Esophagus muscularis mucosa (tissue), 4 donors: ENCODE measurements at regions not wholly inside any gene's neighbourhood (a gene's known extent, or its start where the extent isn't known, plus 50 kb on each side); places are given as distances from the start of the nearest gene placed in this dataset.

Experiments
- EP300 ChIP-seq: sonication (generic); formaldehyde crosslinking; IDR thresholded peaks from one replicate; pipeline ENCODE4 v1.6.1; 2017; ENCODE audit warnings: antibody characterized with exemption
- POLR2A ChIP-seq: fragments of 450-650 bp; IDR thresholded peaks from one replicate; pipeline ENCODE4 v1.6.1; 2017; ENCODE audit warnings: antibody characterized with exemption, moderate library complexity, mild to moderate bottlenecking, low read depth
- POLR2AphosphoS5 ChIP-seq, 2 donors: sonication (generic); formaldehyde crosslinking; IDR thresholded peaks; one replicate each; pipeline ENCODE4 v1.6.1; 2017; ENCODE audit warnings: antibody characterized with exemption in 2 of 2
- TF ChIP-seq, protein P1 (sequence below), 3 experiments: fragments of 200-600 bp in 2 of 3; fragments of 450-650 bp in 1 of 3; sonication (generic) in 2 of 3; IDR thresholded peaks; one replicate each; pipeline ENCODE4 v1.5.1; 2017 to 2019; ENCODE audit warnings: antibody characterized with exemption in 3 of 3, mild to moderate bottlenecking in 2 of 3, moderate library complexity in 1 of 3

DNA sequence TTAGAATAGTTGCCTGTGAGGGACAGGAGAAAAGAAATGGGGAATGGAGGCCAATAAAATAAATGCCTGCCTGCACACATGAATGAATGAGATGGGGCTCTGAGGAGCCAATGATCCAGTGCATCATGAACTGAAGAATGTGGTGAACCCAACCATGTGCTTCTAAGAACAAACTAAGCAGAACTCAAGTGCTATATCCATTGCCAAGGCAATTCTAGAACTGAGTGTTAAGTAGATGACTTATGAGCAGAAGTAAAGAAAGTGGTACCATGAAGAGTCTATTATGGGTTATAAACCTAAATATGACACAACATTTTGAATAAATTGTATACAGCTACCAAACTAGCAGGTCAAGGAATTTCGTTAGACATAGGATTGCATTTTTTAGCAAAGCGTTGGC lies 186.1 kb downstream of the KATNAL1 start:
- TF ChIP-seq, protein P1, sequence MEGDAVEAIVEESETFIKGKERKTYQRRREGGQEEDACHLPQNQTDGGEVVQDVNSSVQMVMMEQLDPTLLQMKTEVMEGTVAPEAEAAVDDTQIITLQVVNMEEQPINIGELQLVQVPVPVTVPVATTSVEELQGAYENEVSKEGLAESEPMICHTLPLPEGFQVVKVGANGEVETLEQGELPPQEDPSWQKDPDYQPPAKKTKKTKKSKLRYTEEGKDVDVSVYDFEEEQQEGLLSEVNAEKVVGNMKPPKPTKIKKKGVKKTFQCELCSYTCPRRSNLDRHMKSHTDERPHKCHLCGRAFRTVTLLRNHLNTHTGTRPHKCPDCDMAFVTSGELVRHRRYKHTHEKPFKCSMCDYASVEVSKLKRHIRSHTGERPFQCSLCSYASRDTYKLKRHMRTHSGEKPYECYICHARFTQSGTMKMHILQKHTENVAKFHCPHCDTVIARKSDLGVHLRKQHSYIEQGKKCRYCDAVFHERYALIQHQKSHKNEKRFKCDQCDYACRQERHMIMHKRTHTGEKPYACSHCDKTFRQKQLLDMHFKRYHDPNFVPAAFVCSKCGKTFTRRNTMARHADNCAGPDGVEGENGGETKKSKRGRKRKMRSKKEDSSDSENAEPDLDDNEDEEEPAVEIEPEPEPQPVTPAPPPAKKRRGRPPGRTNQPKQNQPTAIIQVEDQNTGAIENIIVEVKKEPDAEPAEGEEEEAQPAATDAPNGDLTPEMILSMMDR (IDR thresholded peaks at IDR 0.05): no peak
- no peak for TF ChIP-seq POLR2A
- no peak for TF ChIP-seq EP300
- no peak for TF ChIP-seq POLR2AphosphoS5 (IDR thresholded peaks at IDR 0.05)
